ENCODE measurements at regions not wholly inside any gene's neighbourhood (a gene's known extent, or its start where the extent isn't known, plus 50 kb on each side); places are given as distances from the start of the nearest gene placed in this dataset.
"Not testable (repeated sequence)": the region's sequence is repeated elsewhere in the genome, so short reads cannot be mapped to it uniquely, and the experiment has no call there.

DNA sequence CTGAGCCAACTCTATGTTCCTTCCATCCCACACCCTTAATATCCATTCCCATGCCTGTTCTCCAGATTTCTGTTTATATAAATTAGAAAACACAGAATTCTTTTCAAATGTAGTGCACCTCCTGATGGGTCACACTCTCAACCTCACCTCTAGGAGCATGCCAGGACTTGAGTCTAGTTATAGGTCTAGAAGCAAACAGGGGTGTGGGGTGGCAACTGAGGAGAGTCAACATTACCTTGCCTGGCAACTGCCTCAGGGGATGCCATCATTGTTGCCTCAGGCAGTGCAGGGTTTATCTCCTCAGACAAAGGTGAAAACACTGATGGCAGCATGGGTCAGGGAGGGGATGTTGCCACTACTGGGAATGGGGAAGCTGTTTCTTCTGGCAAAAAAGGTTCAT is 181.0 kb upstream of the IPO5 start:
- H2AK5ac ChIP-seq (ENCODE audit: low read depth, low read length); H2BK5ac ChIP-seq (ENCODE audit: low read depth, low read length, poor library complexity, severe bottlenecking); dilution Hi-C loops (cut with HindIII; ENCODE audit: low sequenced_read_pairs, unreplicated experiment); H3K9me1 ChIP-seq (ENCODE audit: insufficient read depth, low read length); H3K4me2 ChIP-seq (ENCODE audit: low read depth, low read length); H4K91ac ChIP-seq (ENCODE audit: insufficient read depth, low read depth, low read length); H3K4me3 ChIP-seq (ENCODE audit: insufficient read depth, low read depth, low read length); H2BK20ac ChIP-seq (ENCODE audit: low read depth, low read length); H3K79me1 ChIP-seq (ENCODE audit: low read depth in 1 of 2, low read length in 2 of 2); H2AK9ac ChIP-seq (replicated peaks; ENCODE audit: low read depth, low read length, poor library complexity); H3K56ac ChIP-seq (ENCODE audit: extremely low read depth, insufficient read depth, low read length); intact Hi-C loops (cut with micrococcal nuclease); H2AFZ ChIP-seq (replicated peaks; ENCODE audit: low read length, poor library complexity); H3K23ac ChIP-seq (ENCODE audit: low read depth, low read length); H4K5ac ChIP-seq (ENCODE audit: low read depth, low read length); H2BK120ac ChIP-seq (ENCODE audit: low read depth, low read length); CTCF ChIA-PET; H3K27me3 ChIP-seq (ENCODE audit: control insufficient read depth, insufficient read depth, low read length); in situ Hi-C loops (cut with MboI; ENCODE audit: low sequenced_read_pairs); ATAC-seq (ENCODE audit: low read depth); H3K36me3 ChIP-seq (ENCODE audit: control insufficient read depth, insufficient read depth, low read length); H3K4me1 ChIP-seq (ENCODE audit: control insufficient read depth, insufficient read depth, low read length); DNase-seq; H4K8ac ChIP-seq (ENCODE audit: low read depth in 2 of 2, low read length in 2 of 2); H3K14ac ChIP-seq (replicated peaks; ENCODE audit: low read depth, low read length); H3K27ac ChIP-seq (ENCODE audit: insufficient read depth, low read length); BruUV-seq (replicated peaks); H3K18ac ChIP-seq (ENCODE audit: low read depth, low read length); POLR2A ChIA-PET (ENCODE audit: unreplicated experiment); H4K20me1 ChIP-seq (ENCODE audit: insufficient read depth, low read length); H3K9me3 ChIP-seq (ENCODE audit: control insufficient read depth, insufficient read depth, low read length); H3K9ac ChIP-seq (ENCODE audit: low read depth, low read length); H2BK15ac ChIP-seq (ENCODE audit: low read depth, low read length); H3K4ac ChIP-seq (ENCODE audit: low read depth, low read length): not testable (repeated sequence)

DNA sequence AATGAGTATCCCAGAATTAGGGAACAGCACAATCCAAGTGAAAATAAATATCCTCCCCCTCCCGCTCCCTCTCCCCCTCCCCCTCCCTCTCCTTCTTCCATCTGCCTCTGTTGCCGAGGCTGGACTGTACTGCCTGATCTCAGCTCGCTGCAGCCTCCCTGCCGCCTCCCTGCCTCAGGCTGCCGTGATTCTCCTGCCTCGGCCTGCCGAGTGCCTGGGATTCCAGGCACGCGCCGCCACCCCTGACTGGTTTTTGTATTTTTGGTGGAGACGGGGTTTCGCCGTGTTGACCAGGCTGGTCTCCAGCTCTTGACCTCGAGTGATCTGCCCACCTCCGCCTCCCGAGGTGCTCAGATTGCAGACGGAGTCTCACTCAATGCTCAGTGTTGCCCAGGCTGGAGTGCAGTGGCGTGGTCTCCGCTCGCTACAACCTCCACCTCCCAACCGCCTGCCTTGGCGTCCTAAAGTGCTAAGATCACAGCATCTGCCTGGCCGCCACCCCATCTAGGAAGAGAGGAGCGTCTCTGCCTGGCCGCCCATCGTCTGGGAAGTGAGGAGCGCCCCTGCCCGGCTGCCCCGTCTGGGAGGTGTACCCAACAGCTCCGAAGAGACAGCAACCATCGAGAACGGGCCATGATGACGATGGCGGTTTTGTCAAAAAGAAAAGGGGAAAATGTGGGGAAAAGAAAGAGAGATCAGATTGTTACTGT is 178.9 kb upstream of the IPO5 start:
- H4K91ac ChIP-seq (ENCODE audit: insufficient read depth, low read depth, low read length); H3K36me3 ChIP-seq (ENCODE audit: control insufficient read depth, insufficient read depth, low read length); in situ Hi-C loops (cut with MboI; ENCODE audit: low sequenced_read_pairs); H3K4me2 ChIP-seq (ENCODE audit: low read depth, low read length); H3K79me1 ChIP-seq (ENCODE audit: low read depth in 1 of 2, low read length in 2 of 2); H3K9me3 ChIP-seq (ENCODE audit: control insufficient read depth, insufficient read depth, low read length); DNase-seq; H3K23ac ChIP-seq (ENCODE audit: low read depth, low read length); H4K20me1 ChIP-seq (ENCODE audit: insufficient read depth, low read length); ATAC-seq (ENCODE audit: low read depth); H2BK20ac ChIP-seq (ENCODE audit: low read depth, low read length); H3K18ac ChIP-seq (ENCODE audit: low read depth, low read length); POLR2A ChIA-PET (ENCODE audit: unreplicated experiment); H2AK5ac ChIP-seq (ENCODE audit: low read depth, low read length); BruUV-seq (replicated peaks); H3K56ac ChIP-seq (ENCODE audit: extremely low read depth, insufficient read depth, low read length); H3K9me1 ChIP-seq (ENCODE audit: insufficient read depth, low read length); H2BK15ac ChIP-seq (ENCODE audit: low read depth, low read length); dilution Hi-C loops (cut with HindIII; ENCODE audit: low sequenced_read_pairs, unreplicated experiment); H3K4ac ChIP-seq (ENCODE audit: low read depth, low read length); H4K8ac ChIP-seq (ENCODE audit: low read depth in 2 of 2, low read length in 2 of 2); H3K4me1 ChIP-seq (ENCODE audit: control insufficient read depth, insufficient read depth, low read length); H2AK9ac ChIP-seq (replicated peaks; ENCODE audit: low read depth, low read length, poor library complexity); H3K27ac ChIP-seq (ENCODE audit: insufficient read depth, low read length); H3K9ac ChIP-seq (ENCODE audit: low read depth, low read length); H2BK120ac ChIP-seq (ENCODE audit: low read depth, low read length); H4K5ac ChIP-seq (ENCODE audit: low read depth, low read length); H3K4me3 ChIP-seq (ENCODE audit: insufficient read depth, low read depth, low read length); H2AFZ ChIP-seq (replicated peaks; ENCODE audit: low read length, poor library complexity); H2BK5ac ChIP-seq (ENCODE audit: low read depth, low read length, poor library complexity, severe bottlenecking); H3K27me3 ChIP-seq (ENCODE audit: control insufficient read depth, insufficient read depth, low read length); H3K14ac ChIP-seq (replicated peaks; ENCODE audit: low read depth, low read length); intact Hi-C loops (cut with micrococcal nuclease): not testable (repeated sequence)
- CTCF ChIA-PET: interaction anchor here (1.0 kb wide), 1 partner anchor 26 kb away, joined by 3 read pairs; no protein-coding TSS in a partner anchor
- 67% methylated on average over 8 of the region's 34 CpGs; no CpG with 5 or more reads in 1 of the 2 experiments for WGBS, 2 experiments (ENCODE audit: extremely low coverage in 2 of 2, insufficient read length in 1 of 2)
